HEK293 (cell line): ENCODE measurements at regions not wholly inside any gene's neighbourhood (a gene's known extent, or its start where the extent isn't known, plus 50 kb on each side); places are given as distances from the start of the nearest gene placed in this dataset.

Source experiments
- ATF2 ChIP-seq: fragments of 450-650 bp; formaldehyde crosslinking; IDR thresholded peaks from 2 replicates; pipeline ENCODE4 v1.5.1; 2016; ENCODE audit warnings: missing biosample characterization, missing genetic modification characterization, low read depth
- CTCF ChIP-seq: fragments of 450-650 bp; formaldehyde crosslinking; IDR thresholded peaks from 2 replicates; pipeline ENCODE4 v1.5.1; 2016; ENCODE audit warnings: missing biosample characterization, missing genetic modification characterization
- PRDM6 ChIP-seq: fragments of 450-650 bp; formaldehyde crosslinking; IDR thresholded peaks from 2 replicates; pipeline ENCODE4 v1.5.1; 2017; ENCODE audit warnings: missing biosample characterization, missing genetic modification characterization
- ZNF175 ChIP-seq: fragments of 450-650 bp; formaldehyde crosslinking; IDR thresholded peaks from 2 replicates; pipeline ENCODE4 v1.5.1; 2016; ENCODE audit warnings: missing biosample characterization, missing genetic modification characterization
- ZNF423 ChIP-seq: fragments of 450-650 bp; formaldehyde crosslinking; IDR thresholded peaks from 2 replicates; pipeline ENCODE4 v1.5.1; 2016; ENCODE audit warnings: missing biosample characterization, missing genetic modification characterization

- no peak for TF ChIP-seq ZNF175 (tag by site-specific recombination)
- TF ChIP-seq ZNF423 = no peak
- no peak for TF ChIP-seq PRDM6
- no peak for TF ChIP-seq CTCF (tag by site-specific recombination)
- TF ChIP-seq ATF2 (tag by site-specific recombination) = no peak
These were observed 296.9 kb upstream of the AGTR1 start for GRCh38 chr3:148400754-148401153.
